ENCODE measurements at regions not wholly inside any gene's neighbourhood (a gene's known extent, or its start where the extent isn't known, plus 50 kb on each side); places are given as distances from the start of the nearest gene placed in this dataset.
"Not testable (repeated sequence)": the region's sequence is repeated elsewhere in the genome, so short reads cannot be mapped to it uniquely, and the experiment has no call there.

DNA sequence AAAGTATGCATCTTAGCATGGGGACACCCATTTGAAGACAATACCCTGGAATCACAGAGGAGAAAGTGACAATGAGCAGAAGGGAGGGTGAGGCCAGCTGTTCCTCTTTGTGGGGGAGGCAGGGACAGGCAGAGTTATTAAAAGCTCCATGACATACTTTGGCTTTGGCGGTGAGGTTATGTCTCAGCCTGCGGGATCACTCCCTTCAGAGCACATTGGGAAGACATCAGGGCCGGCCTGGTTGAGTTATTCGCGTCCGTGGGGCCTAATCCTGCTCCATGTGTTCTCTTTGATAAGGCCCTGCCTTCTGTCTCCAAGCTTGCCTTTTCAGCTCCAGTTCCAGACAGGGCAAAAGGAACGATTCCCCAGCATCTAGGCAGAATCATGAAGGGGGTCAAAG, 98.8 kb upstream of the NTF3 start:
- Histone ChIP-seq H3K4me3 (no peak overlapping the region), H3K27ac (no peak overlapping the region), H3K27me3 (no peaks in the 10 kb centered on the region), H3K4me1 (no peaks in the 10 kb centered on the region), H3K36me3 (no peaks in the 10 kb centered on the region), H3K9me3 (no peaks in the 10 kb centered on the region)
- no peak for TF ChIP-seq POLR2A (IDR thresholded peaks at IDR 0.05)
- TF ChIP-seq, protein P1, sequence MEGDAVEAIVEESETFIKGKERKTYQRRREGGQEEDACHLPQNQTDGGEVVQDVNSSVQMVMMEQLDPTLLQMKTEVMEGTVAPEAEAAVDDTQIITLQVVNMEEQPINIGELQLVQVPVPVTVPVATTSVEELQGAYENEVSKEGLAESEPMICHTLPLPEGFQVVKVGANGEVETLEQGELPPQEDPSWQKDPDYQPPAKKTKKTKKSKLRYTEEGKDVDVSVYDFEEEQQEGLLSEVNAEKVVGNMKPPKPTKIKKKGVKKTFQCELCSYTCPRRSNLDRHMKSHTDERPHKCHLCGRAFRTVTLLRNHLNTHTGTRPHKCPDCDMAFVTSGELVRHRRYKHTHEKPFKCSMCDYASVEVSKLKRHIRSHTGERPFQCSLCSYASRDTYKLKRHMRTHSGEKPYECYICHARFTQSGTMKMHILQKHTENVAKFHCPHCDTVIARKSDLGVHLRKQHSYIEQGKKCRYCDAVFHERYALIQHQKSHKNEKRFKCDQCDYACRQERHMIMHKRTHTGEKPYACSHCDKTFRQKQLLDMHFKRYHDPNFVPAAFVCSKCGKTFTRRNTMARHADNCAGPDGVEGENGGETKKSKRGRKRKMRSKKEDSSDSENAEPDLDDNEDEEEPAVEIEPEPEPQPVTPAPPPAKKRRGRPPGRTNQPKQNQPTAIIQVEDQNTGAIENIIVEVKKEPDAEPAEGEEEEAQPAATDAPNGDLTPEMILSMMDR (IDR thresholded peaks at IDR 0.05), result no peak
- no peak for DNase-seq
- intact Hi-C loops (cut with DNase I; ENCODE audit: low total_unique reads), result no loop called here

DNA sequence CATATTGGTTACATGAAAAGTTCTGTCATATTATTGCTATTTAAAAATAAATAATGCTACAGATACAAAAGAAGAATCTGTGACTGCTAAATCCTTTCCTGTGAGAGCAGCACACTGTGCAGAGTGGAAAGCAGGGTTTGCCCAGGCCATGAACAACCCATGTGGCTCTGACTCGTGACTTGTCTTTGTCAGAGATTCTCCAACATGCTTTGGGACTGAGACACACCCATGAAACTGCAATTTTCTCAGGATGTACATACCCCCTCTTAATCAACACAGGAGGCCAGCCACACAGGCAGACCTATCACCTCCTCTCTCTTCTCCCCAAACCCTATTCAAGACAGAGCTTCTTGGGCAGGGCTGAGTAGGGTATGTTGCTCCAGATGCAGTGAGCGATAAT, 96.8 kb upstream of the NTF3 start:
- Histone ChIP-seq H3K9me3 (no peaks in the 10 kb centered on the region), H3K27ac (no peak overlapping the region), H3K4me3 (no peak overlapping the region), H3K27me3 (no peaks in the 10 kb centered on the region), H3K36me3 (no peaks in the 10 kb centered on the region), H3K4me1 (no peaks in the 10 kb centered on the region)
- no peak for DNase-seq
- intact Hi-C loops (cut with DNase I; ENCODE audit: low total_unique reads), result no loop called here
- TF ChIP-seq, protein P1 (IDR thresholded peaks at IDR 0.05), result no peak
- TF ChIP-seq POLR2A (IDR thresholded peaks at IDR 0.05), result no peak

DNA sequence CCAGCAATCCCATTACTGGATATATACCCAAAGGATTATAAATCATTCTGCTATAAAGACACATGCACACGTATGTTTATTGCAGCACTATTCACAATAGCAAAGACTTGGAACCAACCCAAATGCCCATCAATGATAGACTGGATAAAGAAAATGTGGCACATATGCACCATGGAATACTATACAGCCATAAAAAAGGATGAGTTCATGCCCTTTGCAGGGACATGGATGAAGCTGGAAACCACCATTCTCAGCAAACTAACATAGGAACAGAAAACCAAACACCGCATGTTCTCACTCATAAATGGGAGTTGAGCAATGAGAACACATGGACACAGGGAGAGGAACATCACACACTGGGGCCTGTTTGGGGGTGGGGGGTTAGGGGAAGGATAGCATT, 90.8 kb upstream of the NTF3 start:
- H3K4me1 ChIP-seq; H3K36me3 ChIP-seq; intact Hi-C loops (cut with DNase I; ENCODE audit: low total_unique reads); H3K27ac ChIP-seq; H3K4me3 ChIP-seq; H3K9me3 ChIP-seq; DNase-seq; H3K27me3 ChIP-seq: not testable (repeated sequence)

DNA sequence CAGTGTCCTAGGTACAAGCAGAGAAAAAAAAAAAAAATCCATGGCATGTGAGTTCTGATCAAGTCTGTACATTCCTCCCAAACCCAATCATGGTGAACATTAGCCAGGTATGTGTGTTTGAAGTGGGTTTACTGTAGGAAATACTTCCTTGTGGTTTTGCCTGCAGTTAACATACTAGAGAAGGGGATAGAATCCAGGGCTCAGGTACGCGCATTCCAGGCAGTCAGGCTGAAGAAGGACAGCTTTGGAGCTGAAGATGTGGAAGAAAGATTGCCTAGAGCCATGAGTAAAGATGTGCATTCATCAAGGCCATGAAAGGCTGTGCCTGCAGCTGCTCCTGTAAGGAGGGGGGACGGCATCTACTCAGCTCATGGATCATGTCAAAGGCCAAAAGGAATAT, 88.2 kb upstream of the NTF3 start:
- intact Hi-C loops (cut with DNase I; ENCODE audit: low total_unique reads), result no loop called here
- Histone ChIP-seq H3K36me3 (no peaks in the 10 kb centered on the region), H3K27ac (no peak overlapping the region), H3K4me1 (no peaks in the 10 kb centered on the region), H3K27me3 (no peaks in the 10 kb centered on the region), H3K9me3 (no peaks in the 10 kb centered on the region), H3K4me3 (no peak overlapping the region)
- TF ChIP-seq, protein P1 (IDR thresholded peaks at IDR 0.05), result no peak
- no peak for TF ChIP-seq POLR2A (IDR thresholded peaks at IDR 0.05)
- DNase-seq, result no peak

DNA sequence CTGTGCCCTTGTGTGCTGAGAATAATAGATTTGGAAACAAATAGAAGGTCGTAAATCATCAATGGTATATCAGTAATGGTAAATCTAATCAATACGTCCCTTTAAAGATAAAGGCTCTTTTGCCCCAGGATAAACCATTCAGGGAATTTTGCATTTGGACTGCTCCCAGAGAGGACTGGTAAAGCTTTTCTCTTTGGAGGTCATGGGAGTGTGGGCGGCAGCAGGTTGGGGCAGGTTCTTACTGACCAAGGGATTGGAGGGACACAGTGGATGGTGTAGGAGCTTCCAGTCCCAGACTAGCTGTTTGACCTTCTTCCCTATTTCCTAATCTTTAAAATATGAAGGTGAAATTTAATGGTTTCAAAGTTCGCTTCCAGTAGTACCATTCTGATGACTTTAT, 87.8 kb upstream of the NTF3 start:
- Histone ChIP-seq H3K9me3 (no peaks in the 10 kb centered on the region), H3K27ac (no peak overlapping the region), H3K36me3 (no peaks in the 10 kb centered on the region), H3K4me3 (no peak overlapping the region), H3K27me3 (no peaks in the 10 kb centered on the region), H3K4me1 (no peaks in the 10 kb centered on the region)
- no peak for DNase-seq
- intact Hi-C loops (cut with DNase I; ENCODE audit: low total_unique reads), result no loop called here
- no peak for TF ChIP-seq POLR2A (IDR thresholded peaks at IDR 0.05)
- TF ChIP-seq, protein P1 (IDR thresholded peaks at IDR 0.05), result no peak

DNA sequence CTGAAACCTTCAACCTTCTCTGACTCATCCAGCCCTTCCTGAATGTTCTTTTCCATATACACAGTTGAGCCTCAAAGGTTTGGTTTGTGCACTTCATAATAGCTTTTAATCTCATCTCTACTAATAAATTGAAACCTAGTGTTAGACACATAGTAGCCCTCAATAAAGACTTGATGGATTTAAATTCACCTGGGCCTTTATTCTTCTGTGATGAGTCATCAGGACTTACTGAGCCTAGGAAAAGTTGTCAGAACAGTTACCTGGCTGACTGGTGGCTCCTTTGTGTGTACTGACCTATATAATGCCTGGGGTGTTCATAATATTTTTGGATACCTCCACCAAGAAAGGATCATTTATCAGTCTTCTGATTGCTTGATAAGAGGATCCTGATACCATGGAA, 86.4 kb upstream of the NTF3 start:
- no peak for DNase-seq
- Histone ChIP-seq H3K36me3 (no peaks in the 10 kb centered on the region), H3K4me1 (no peaks in the 10 kb centered on the region), H3K9me3 (no peaks in the 10 kb centered on the region), H3K4me3 (no peak overlapping the region), H3K27me3 (no peaks in the 10 kb centered on the region), H3K27ac (no peak overlapping the region)
- intact Hi-C loops (cut with DNase I; ENCODE audit: low total_unique reads), result no loop called here
- no peak for TF ChIP-seq POLR2A (IDR thresholded peaks at IDR 0.05)
- TF ChIP-seq, protein P1 (IDR thresholded peaks at IDR 0.05), result no peak
